Sigmoid colon (tissue), 6 donors: ENCODE measurements at regions not wholly inside any gene's neighbourhood (a gene's known extent, or its start where the extent isn't known, plus 50 kb on each side); places are given as distances from the start of the nearest gene placed in this dataset.

Experiments used
- DNase-seq: peaks from one replicate; pipeline ENCODE4 v3.0.0-alpha.2; 2019
- H3K27ac ChIP-seq, 4 donors: fragments of 200-600 bp; sonication (generic); one replicate each; pipeline ENCODE4 v1.5.1; 2016 to 2019; ENCODE audit warnings: mild to moderate bottlenecking in 1 of 4
- H3K27me3 ChIP-seq, 3 donors: fragments of 200-600 bp; sonication (generic); one replicate each; pipeline ENCODE4 v1.5.1; 2019; ENCODE audit warnings: mild to moderate bottlenecking in 1 of 3
- H3K36me3 ChIP-seq, 4 donors: fragments of 200-600 bp; sonication (generic); one replicate each; pipeline ENCODE4 v1.5.1; 2016 to 2019
- H3K4me1 ChIP-seq, 4 donors: fragments of 200-600 bp; sonication (generic); one replicate each; pipeline ENCODE4 v1.5.1; 2017 to 2019
- H3K4me3 ChIP-seq, 4 donors: fragments of 200-600 bp; sonication (generic); one replicate each; pipeline ENCODE4 v1.5.1; 2017 to 2019; ENCODE audit warnings: mild to moderate bottlenecking in 2 of 4, moderate library complexity in 1 of 4
- H3K9me3 ChIP-seq, 4 donors: fragments of 200-600 bp in 3 of 4; sonication (generic) in 3 of 4; one replicate each; pipeline versions ENCODE4 v1.5.1 to v1.6.1; 2013 to 2019
- EP300 ChIP-seq, 4 donors: sonication (generic); formaldehyde crosslinking; IDR thresholded peaks; one replicate each; pipeline ENCODE4 v1.6.1; 2017; ENCODE audit warnings: antibody characterized with exemption in 4 of 4
- POLR2A ChIP-seq, 2 donors: fragments of 450-650 bp; IDR thresholded peaks; one replicate each; pipeline ENCODE4 v1.6.1; 2016; ENCODE audit warnings: antibody characterized with exemption in 2 of 2, mild to moderate bottlenecking in 2 of 2, moderate library complexity in 2 of 2
- POLR2AphosphoS5 ChIP-seq, 4 donors: sonication (generic); formaldehyde crosslinking; IDR thresholded peaks; one replicate each; pipeline ENCODE4 v1.6.1; 2017; ENCODE audit warnings: antibody characterized with exemption in 4 of 4
- WGBS, 2 donors: extraction: QIAGEN DNeasy Blood & Tissue Kit; methylation state at CpG; one replicate each; pipeline ENCODE4 v1.1.7; 2013; 5-methylcytosine and 5-hydroxymethylcytosine counted together
- intact Hi-C: fragments of 100-400 bp; cut with DNase I; formaldehyde crosslinking; loops from one replicate; pipeline ENCODE4 v1.15.1; 2023
- TF ChIP-seq, protein P1 (sequence below), 4 experiments: fragments of 450-650 bp in 3 of 4; fragments of 200-600 bp in 1 of 4; IDR thresholded peaks; one replicate each; pipeline ENCODE4 v1.5.1; 2016 to 2019; ENCODE audit warnings: antibody characterized with exemption in 4 of 4, mild to moderate bottlenecking in 3 of 4, moderate library complexity in 2 of 4
- donor health status: healthy with polysubstance abuse.
- donor health status: healthy.

DNA sequence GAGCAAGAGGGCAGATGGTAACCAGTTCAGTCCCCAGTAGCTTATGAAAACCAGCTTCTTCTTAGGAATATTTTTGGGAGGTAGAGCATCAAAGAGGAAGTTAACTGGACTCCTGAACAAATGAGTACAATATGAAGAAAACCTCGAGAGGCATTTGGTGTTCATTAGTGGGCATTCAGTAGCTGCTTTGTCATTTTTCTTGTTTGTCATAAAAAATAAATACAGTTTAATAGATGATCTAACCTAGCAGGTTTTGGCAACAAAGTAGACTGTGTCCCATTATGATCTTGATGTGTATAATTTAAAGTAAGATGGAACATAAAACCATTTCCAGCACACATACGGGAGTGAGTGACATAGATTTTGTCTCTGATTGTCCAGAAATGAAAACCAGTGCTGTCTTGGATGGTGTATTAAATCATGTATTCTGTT is 173.1 kb downstream of the HS3ST3A1 start:
- no peak overlapping the region for H3K4me3 ChIP-seq
- 84% methylated on average over 2 of the region's 2 CpGs for WGBS, 2 donors

DNA sequence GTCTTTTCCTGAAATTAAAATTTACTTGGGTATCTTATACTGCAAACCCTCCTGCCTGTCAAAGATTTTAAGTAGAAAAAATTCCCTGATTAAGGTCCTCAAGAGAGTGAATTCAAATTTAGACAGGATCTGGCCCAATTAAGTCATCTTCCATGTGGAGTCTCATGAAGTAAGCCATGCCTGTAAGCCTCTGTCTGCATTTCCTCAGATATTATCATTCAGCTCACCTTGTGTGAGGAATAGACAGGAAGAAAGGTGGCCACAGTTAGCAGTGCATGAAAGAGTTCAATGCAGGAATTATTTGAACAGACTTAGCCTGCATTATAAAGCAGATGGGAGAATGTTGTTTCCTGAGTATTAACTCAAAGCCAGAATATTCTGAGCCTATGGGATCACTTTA is 174.7 kb downstream of the HS3ST3A1 start:
- H3K9me3 ChIP-seq = no peaks in the 10 kb centered on the region

More for the DNA sequence above, 173.1 kb downstream of the HS3ST3A1 start:
- intact Hi-C loops = no loop called here
- no peaks in the 10 kb centered on the region for H3K36me3 ChIP-seq
- no peaks in the 10 kb centered on the region for H3K4me1 ChIP-seq
- no peak for DNase-seq
- no peaks in the 10 kb centered on the region for H3K9me3 ChIP-seq
- H3K27me3 ChIP-seq = no peaks in the 10 kb centered on the region
- H3K27ac ChIP-seq = no peak overlapping the region
- TF ChIP-seq POLR2AphosphoS5 (IDR thresholded peaks at IDR 0.05) (no peak), EP300 (IDR thresholded peaks at IDR 0.05) (no peak), POLR2A (IDR thresholded peaks at IDR 0.05) (no peak)
- TF ChIP-seq, protein P1, sequence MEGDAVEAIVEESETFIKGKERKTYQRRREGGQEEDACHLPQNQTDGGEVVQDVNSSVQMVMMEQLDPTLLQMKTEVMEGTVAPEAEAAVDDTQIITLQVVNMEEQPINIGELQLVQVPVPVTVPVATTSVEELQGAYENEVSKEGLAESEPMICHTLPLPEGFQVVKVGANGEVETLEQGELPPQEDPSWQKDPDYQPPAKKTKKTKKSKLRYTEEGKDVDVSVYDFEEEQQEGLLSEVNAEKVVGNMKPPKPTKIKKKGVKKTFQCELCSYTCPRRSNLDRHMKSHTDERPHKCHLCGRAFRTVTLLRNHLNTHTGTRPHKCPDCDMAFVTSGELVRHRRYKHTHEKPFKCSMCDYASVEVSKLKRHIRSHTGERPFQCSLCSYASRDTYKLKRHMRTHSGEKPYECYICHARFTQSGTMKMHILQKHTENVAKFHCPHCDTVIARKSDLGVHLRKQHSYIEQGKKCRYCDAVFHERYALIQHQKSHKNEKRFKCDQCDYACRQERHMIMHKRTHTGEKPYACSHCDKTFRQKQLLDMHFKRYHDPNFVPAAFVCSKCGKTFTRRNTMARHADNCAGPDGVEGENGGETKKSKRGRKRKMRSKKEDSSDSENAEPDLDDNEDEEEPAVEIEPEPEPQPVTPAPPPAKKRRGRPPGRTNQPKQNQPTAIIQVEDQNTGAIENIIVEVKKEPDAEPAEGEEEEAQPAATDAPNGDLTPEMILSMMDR (IDR thresholded peaks at IDR 0.05) = no peak

DNA sequence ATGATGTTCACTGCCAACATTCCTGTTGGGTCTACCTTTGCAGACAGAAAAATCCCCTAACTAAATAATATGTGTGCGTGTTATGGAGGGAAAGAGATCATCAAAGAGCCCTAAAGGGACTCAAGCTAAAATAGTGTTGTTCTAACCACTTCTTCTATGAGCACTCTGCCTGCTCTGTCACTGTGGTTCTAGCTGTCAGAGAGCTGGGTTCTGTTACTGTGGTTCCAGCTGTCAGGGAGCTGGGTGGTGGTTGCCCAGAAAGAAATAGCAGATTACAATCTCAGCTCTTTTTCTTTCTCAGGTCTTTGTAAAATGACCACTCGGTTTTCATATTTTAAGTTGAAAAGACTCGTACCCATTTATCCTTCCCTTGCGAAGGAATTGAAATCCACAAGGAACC is 176.3 kb downstream of the HS3ST3A1 start:
- H3K4me1 ChIP-seq = no peaks in the 10 kb centered on the region
- H3K9me3 ChIP-seq = no peaks in the 10 kb centered on the region
- WGBS, 2 donors = 96 to 97% methylated on average over 4 of the region's 4 CpGs
- TF ChIP-seq, protein P1 (IDR thresholded peaks at IDR 0.05) = no peak
- TF ChIP-seq POLR2A (IDR thresholded peaks at IDR 0.05) (no peak), EP300 (IDR thresholded peaks at IDR 0.05) (no peak), POLR2AphosphoS5 (IDR thresholded peaks at IDR 0.05) (no peak)
- H3K4me3 ChIP-seq = no peak overlapping the region
- no peaks in the 10 kb centered on the region for H3K27me3 ChIP-seq
- no peaks in the 10 kb centered on the region for H3K36me3 ChIP-seq
- no peak overlapping the region for H3K27ac ChIP-seq
- intact Hi-C loops = no loop called here
- DNase-seq = no peak

More for the DNA sequence above, 174.7 kb downstream of the HS3ST3A1 start:
- no peak for DNase-seq
- Histone ChIP-seq H3K36me3 (no peaks in the 10 kb centered on the region), H3K4me3 (no peak overlapping the region), H3K27ac (no peak overlapping the region), H3K4me1 (no peaks in the 10 kb centered on the region), H3K27me3 (no peaks in the 10 kb centered on the region)
- intact Hi-C loops = no loop called here
- TF ChIP-seq POLR2AphosphoS5 (IDR thresholded peaks at IDR 0.05) (no peak), EP300 (IDR thresholded peaks at IDR 0.05) (no peak), POLR2A (IDR thresholded peaks at IDR 0.05) (no peak)
- TF ChIP-seq, protein P1 (IDR thresholded peaks at IDR 0.05) = no peak

DNA sequence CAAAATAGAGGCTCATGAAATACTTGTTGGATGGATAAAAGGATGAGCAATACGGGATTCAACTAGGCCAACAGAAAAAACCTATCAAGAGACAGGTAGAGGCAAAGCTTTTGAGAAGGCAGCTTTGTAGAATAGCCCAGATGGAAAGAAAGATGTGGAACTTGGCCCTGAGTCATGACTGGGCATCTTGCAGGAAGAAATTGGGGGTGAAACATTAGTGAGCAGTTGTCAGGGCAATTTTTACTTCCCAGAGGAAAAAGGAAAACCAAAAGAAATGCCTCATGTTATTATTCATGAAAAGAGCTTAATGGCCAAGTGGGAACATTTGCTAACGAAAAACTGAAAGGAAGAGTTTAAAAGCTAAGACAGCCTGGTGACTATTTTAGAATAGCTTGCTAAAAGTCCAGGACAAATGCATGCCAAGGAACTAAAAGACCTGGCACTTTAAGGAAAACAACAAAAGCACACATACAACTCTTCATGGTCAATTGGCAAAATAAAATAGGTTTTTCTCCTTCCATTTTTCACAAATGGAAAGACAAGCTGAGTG is 180.1 kb downstream of the HS3ST3A1 start:
- intact Hi-C loops = no loop called here
- Histone ChIP-seq H3K27me3 (no peaks in the 10 kb centered on the region), H3K36me3 (no peaks in the 10 kb centered on the region), H3K27ac (no peak overlapping the region), H3K4me3 (no peak overlapping the region), H3K4me1 (no peaks in the 10 kb centered on the region), H3K9me3 (no peaks in the 10 kb centered on the region)
- no peak for DNase-seq
- TF ChIP-seq, protein P1 (IDR thresholded peaks at IDR 0.05) = no peak
- TF ChIP-seq POLR2A (IDR thresholded peaks at IDR 0.05) (no peak), EP300 (IDR thresholded peaks at IDR 0.05) (no peak), POLR2AphosphoS5 (IDR thresholded peaks at IDR 0.05) (no peak)
- 62 to 84% methylated on average over 2 of the region's 2 CpGs for WGBS, 2 donors

DNA sequence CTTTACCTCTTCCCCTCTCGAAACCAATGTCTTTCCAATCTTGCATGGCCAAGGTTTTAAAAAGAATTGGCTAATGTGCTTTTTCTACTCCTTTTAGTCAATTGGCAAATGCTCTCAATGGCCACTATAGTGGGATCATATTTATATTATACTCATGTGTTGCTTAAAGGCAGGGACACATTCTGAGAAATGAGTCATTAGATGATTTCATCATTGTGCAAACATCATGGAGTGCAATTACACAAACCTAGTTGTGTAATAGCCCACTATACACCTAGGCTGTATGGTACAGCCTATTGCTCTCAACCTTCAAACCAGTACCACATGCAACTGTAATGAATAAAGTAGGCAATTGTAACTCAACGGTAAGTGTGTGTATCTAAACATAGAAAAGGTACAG is 180.9 kb downstream of the HS3ST3A1 start:
- 42 to 73% methylated on average over 2 of the region's 2 CpGs for WGBS, 2 donors
- no peaks in the 10 kb centered on the region for H3K36me3 ChIP-seq
- no peaks in the 10 kb centered on the region for H3K4me1 ChIP-seq
- no peaks in the 10 kb centered on the region for H3K27me3 ChIP-seq
- DNase-seq = no peak
- H3K9me3 ChIP-seq = no peaks in the 10 kb centered on the region
- TF ChIP-seq, protein P1 (IDR thresholded peaks at IDR 0.05) = no peak
- TF ChIP-seq POLR2AphosphoS5 (IDR thresholded peaks at IDR 0.05) = peak in 1 of 4 donors; percentile 52
- TF ChIP-seq EP300 (IDR thresholded peaks at IDR 0.05) = no peak
- no peak for TF ChIP-seq POLR2A (IDR thresholded peaks at IDR 0.05)
- intact Hi-C loops = no loop called here
- H3K27ac ChIP-seq = no peak overlapping the region
- H3K4me3 ChIP-seq = no peak overlapping the region
